SU-DHL-6 (cell line): ENCODE measurements at regions not wholly inside any gene's neighbourhood (a gene's known extent, or its start where the extent isn't known, plus 50 kb on each side); places are given as distances from the start of the nearest gene placed in this dataset.
"Not testable (repeated sequence)": the region's sequence is repeated elsewhere in the genome, so short reads cannot be mapped to it uniquely, and the experiment has no call there.

Experiments
- EZH2phosphoT487 ChIP-seq: fragments of 200-600 bp; sonication (generic), shearing (Covaris generic); conservative IDR thresholded peaks from 2 replicates; pipeline ENCODE4 v1.6.1; 2018; ENCODE audit warnings: mild to moderate bottlenecking, antibody characterized with exemption, low read length, moderate library complexity, mixed read lengths
- TF ChIP-seq, protein P1 (sequence below): fragments of 200-600 bp; sonication (generic); IDR thresholded peaks from one replicate; pipeline ENCODE4 v1.5.1; 2017; ENCODE audit warnings: antibody characterized with exemption, mild to moderate bottlenecking, low read length, moderate library complexity; ENCODE audit not compliant: insufficient read depth, poor library complexity, severe bottlenecking

DNA sequence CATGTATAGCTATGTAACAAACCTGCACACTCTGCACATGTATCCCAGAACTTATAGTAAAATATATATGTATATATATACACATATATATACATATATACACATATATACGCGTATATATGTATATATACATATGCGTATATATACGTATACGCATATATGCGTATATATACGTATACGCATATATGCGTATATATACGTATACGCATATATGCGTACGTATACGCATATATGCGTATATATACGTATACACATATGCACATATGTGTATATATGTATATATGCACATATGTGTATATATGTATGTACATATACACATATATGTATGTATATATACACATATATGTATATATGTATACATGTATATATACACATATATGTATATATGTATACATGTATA, 57.1 kb upstream of the VSIG4 start:
- TF ChIP-seq, protein P1, sequence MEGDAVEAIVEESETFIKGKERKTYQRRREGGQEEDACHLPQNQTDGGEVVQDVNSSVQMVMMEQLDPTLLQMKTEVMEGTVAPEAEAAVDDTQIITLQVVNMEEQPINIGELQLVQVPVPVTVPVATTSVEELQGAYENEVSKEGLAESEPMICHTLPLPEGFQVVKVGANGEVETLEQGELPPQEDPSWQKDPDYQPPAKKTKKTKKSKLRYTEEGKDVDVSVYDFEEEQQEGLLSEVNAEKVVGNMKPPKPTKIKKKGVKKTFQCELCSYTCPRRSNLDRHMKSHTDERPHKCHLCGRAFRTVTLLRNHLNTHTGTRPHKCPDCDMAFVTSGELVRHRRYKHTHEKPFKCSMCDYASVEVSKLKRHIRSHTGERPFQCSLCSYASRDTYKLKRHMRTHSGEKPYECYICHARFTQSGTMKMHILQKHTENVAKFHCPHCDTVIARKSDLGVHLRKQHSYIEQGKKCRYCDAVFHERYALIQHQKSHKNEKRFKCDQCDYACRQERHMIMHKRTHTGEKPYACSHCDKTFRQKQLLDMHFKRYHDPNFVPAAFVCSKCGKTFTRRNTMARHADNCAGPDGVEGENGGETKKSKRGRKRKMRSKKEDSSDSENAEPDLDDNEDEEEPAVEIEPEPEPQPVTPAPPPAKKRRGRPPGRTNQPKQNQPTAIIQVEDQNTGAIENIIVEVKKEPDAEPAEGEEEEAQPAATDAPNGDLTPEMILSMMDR = not testable (repeated sequence)
- not testable (repeated sequence) for TF ChIP-seq EZH2phosphoT487
